GM19324 (cell line): ENCODE measurements at regions not wholly inside any gene's neighbourhood (a gene's known extent, or its start where the extent isn't known, plus 50 kb on each side); places are given as distances from the start of the nearest gene placed in this dataset.

Source experiments
- ATAC-seq: cut with Tn5 transposase; IDR thresholded peaks from one replicate; pipeline ENCODE4 v1.9.1; 2021; ENCODE audit warnings: mild to moderate bottlenecking, moderate library complexity; ENCODE audit not compliant: unreplicated experiment, low FRiP score

DNA sequence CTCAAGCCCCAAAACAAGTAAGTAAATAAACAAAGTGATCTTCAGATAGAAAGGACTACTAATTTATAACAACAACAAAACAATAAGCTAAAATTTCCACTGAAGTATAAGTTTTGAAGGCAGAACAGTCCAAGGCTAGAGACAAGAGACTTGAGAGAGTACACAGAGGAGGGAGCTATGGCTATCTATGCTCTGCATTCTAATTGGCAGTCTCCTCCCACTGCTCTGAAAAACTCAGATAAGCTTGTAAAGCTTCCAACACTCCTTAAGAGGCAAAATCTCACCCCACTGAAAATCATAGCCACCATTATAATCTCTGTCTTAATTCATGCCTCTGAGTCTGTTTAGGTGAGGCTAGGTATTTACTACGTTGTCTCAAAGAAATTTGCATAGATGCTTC, 714.6 kb upstream of the LRATD1 start:
- ATAC-seq = no peak

DNA sequence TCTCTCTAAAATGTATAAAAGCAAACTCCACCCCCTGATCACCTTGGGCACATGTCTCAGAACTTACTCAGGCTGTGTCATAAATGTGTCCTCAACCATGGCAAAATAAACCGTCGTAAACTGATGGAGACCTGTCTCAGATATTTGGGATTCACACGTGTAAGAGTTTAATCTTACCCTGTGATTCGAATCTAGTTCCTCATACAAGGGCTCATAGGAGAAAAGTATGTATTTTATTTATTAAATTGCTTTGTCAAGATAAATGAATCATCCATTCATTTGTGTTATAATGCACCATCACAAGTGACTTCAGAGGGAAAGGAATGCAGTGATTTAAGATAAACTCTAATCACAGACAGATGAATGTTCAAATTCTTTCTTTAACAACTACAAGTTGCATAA, 712.5 kb upstream of the LRATD1 start:
- ATAC-seq = no peak

DNA sequence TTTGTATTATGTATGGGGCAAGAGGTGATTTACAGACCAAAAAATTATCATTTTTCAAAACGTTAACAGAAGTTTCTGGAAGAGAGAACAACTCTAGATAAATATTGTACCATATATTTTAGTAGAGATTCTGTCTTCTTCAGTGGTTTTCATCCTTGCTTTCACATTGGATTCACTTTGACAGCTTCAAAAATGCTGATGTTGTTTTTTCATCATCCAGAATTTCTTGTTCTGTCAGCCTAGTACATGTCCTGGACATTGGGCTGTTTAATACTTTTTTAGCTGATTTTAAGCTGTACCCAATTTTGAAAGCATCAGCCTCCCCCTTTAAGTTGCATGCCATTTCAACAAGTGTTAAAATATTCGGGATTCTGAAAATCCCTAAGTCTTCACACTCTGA, 711.3 kb upstream of the LRATD1 start:
- ATAC-seq = no peak

DNA sequence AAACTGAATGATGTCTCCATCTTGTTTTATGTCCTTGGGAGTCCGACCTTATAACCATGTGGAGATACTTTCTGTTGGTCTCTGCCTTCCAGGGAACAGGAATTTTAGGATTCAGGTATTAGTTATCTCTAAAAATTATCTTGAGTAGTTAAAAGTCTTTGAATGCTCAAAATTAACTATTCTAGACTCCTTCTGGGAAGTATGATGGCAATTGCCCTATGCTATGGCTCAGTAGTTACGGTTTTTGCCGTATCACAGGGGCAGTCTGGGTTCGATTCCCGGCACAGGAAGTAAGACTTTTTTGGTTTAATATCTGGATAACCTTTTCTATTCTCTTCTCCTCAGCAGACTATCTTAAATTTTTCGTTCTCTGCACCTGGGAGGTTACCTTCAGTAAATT, 708.7 kb upstream of the LRATD1 start:
- ATAC-seq = no peak

DNA sequence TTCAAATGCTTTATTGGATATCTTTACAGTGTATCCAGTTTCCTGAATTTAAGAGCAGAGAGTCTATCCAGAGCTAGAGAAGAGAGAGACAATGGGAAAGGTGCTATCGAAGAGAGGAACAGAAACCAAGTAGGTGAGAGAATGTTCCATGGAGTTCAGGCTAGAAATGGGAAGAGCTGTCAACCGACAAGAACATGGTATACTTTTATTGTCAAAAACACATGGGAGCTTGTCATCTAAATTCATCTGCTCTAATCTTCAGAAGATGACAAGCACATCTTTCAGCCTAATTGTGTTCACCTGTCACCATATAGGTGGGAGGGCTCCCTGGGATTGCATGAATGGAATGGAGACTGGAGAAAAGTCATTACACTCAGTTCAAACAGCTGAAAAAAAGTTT, 690.4 kb upstream of the LRATD1 start:
- ATAC-seq = no peak

DNA sequence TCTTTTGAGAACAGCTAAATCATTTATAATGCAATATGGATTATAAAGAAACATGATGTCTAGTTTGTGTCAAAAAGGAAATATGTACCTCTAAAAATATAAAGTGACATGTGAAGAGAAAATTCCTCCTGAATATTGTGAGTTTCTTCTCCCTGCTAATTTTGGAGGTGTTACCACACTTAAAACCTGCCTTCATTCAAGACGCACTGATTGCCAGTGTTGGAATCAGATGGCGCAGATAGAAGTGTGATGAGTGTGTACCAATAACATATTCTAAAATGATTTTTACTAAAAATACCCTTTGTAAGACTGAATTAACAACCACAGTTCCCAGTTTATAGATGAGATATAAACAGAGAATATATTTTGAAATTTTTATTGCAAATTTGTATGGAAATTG, 681.8 kb upstream of the LRATD1 start:
- ATAC-seq = no peak

DNA sequence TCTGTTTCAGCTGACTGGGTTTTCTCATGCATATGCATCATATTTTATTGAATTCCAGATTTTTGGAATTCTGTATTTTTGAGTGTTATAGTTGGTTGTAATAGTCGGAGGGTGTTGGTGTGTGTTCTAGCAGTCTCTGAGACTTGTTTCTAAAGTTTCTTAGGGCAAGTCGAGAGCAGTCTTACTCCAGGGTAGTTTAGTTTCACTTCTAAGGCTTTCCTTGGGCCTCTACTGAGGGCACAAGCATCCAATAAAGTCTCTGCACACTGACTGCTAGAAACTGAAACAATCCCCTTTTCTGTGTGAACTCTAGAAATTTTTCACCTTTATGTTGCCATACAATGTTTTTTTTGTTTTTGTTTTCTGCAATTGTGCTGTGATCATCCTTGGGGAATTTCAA, 663.7 kb upstream of the LRATD1 start:
- no peak for ATAC-seq

DNA sequence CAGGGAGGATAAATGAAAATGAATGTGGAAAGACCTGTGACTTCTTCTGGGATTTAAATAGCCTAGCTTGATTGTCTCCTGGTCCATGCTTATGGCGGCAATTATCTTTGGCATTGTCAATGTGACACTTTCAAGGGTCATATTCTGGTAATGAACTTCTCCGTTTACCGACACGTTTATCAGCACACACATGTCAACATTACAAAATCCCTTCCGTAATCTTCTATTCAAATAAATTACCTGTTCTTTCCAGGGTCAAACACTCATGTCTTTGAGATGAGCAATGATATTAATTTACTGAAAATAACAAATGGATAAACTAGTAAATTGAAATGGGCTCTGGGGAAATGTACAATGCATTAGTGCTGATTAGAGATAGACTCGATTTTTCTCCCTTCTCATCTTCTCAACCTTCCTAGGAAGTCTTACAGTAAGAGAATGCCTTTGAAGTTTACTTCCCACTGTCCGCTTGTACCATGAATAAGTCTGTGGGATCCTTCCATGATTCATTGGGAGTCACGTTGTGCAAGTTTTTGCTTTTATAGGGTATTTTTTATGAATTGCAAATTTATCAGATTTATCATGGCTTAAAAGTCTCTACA, 646.3 kb upstream of the LRATD1 start:
- ATAC-seq = no peak

DNA sequence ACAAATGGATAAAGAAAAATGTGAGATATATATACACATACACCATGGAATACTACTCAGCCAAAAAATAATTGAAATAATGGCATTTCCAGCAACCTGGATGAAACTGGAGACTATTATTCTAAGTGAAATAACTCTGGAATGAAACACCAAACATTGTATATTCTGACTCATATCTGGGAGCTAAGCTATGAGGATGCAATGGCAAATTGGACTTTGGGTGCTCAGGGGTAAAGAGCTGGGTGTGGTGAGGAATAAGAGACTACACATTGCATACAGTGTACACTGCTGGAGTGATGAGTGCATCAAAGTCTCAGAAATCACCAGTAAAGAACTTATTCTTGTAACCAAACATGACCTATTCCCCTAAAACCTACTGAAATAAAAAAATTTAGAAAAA, 636.0 kb upstream of the LRATD1 start:
- ATAC-seq = no peak

DNA sequence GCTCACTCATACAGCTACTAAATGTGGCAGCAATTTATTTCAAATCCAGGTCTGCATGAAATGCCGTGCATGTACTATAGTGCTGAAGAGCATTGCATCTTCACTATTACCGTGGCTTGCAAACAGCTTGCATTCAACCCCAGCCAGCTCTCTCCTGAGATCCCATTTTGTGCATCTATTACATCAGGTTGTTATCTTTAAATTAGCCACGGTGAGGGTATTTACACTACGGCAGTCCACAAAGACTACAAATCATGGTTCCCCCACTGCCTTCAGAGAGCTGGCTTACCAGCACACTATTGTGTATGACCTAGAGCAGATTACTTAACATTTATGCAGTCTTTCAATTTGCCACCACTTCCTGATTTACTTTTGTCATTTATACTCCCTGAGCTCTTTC, 621.3 kb upstream of the LRATD1 start:
- no peak for ATAC-seq

DNA sequence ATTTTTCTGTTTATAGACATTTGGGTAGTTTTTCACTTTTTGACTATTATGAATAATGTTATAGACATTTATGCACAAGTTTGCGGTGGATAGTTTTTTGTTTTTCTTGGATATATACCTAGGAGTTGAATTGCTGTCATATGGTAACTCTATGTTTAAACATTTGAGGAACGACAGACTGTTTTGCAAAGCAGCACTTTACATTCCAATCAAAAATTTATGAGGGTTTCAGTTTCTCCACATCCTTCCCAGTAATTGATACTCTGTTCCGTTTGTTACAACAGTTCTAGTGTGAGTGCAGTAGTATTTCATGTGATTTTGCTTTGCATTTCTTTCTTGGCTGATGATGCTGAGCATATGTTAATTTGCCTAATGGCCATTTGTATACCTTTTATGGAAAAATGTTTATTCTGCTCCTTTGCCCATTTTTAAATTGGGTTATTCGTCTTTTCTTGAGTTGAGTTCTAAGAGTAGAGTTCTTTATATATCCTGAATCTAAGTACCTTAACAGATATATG, 617.3 kb upstream of the LRATD1 start:
- ATAC-seq = no peak

DNA sequence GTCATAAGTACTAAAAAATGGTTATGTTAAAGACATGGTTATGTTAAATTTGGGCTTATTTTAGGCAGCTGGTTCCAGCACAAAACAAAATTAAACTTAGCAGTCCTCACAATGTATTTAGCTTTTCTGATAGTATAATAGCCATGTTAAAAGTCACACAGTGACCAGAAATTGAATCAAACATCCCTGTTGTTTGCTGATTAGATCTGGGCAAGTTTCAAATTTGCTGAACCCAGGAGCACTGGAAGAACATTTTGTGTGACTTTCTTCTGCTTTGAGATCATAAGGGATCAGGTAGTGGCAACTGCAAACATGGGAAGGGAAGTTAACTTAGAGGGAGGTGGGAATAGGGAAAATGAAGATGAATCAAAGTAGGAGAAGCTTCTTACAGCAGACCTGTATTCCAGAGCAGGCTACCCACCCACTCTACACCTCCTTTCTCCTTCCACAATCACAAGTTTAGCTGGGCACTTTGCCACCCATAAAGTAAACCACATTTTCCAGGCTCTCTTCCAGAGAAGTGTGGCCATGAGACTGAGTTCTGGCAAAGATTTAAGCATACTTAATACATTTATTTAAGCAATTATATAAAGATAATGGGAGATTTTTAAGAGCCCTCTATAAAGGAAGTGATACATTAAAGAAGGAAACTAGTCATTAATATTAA, 616.1 kb upstream of the LRATD1 start:
- no peak for ATAC-seq

DNA sequence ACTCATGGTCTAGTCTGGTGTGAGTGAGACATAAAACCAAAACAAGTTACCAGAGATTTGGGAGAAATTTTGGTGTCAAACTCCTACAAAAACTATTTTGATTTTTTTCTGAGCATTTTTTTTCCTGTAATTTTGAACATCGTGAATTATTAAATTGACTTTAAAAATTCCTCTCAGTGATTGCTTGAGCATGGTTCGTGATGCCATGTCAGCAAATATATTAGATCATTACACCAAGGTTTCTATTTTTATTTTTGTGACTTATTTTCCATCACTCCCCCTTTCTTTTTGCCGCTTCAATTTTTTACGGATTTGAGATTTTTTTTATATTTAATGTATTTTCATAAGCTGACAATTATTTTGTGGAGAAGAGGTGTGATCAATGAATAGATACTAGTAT, 613.9 kb upstream of the LRATD1 start:
- ATAC-seq = no peak

DNA sequence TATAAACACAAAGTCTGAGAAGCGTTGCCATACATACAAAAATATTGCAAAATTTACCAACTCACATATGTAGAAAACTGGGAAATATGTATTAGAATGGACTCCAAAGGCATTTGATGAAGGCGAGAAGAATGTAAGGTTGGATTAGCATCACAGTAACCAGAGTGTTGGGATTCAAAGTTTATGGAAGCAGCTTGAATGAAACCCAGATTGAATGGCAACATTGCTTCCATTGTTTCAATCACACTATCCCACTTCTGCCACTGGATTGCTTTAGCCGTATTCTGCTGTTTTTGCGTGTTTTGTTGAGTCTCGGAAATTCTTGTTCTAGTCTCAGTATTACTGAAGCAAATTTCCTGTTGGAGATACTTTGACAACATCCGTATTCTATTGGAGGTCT, 609.0 kb upstream of the LRATD1 start:
- no peak for ATAC-seq

DNA sequence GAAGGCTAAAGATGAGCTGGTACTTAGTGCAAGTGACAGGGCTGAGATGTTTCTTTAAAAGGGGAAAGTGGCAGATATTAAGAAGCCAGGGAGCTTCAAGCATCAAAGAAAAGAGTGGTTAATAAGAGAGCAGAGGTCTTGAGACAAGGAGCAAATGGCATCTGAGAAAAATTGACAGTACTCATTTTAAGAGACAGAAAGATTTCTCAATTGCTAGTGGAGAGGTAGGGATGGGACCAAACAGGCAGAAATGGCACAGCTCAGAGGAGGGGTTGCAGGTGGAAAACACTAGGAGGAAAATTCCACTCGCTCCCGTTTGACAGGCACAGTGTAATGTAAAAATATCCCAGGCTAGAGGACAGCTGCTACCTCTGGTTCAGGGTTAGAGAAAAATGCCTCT, 593.4 kb upstream of the LRATD1 start:
- no peak for ATAC-seq

DNA sequence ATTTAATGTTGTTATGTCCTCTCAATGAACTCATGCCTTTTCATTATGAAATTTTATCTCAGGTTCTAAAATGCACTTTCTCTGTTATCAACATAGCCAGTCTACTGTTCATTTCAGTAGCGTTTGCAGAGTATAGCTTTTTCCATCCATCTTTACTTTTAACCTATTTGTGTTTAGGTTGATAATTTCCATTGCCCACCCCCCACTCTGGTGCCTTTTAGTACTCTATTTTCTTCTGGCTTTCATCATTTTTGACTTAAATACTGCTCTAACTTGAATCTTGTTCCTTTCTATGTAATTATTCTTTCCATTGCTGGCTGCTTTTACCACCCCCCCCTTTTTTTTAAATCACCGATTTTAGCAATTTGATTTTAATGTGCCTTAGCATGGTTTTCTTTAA, 585.0 kb upstream of the LRATD1 start:
- no peak for ATAC-seq

DNA sequence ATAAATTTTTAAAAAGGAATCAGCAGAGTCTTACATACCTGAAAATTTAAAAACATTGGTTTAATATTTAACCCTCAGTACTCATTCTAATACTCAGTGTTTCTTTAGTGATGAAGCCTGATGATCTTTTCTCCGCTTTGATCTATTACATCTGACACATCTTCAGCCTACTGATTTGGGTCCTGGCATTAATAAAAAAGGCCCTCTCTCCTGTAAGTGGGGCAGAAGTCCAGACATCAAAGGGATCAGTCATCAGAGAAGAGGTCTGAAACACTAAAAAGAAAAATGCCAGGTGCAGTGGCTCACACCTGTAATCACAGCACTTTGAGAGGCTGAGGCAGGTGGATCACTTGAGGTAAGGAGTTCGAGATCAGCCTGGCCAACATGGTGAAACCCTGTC, 581.1 kb upstream of the LRATD1 start:
- ATAC-seq = no peak

DNA sequence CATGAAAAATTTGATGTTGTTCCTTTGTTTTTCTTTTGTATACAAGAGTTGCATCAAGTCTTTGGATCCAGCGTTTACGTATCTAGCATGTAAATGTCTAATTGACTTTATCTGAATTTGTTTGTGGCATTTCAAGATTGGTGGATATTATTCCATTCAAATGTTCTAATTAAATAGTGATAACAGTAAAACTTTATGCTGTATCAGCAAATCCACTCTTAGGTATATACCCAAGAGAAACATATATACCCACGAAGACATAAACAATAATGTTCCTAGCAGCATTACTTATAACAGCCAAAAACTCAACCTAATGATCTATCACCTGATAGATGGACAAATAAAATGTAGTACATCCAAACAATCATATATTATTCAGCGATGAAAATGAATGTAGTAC, 579.4 kb upstream of the LRATD1 start:
- ATAC-seq = no peak

DNA sequence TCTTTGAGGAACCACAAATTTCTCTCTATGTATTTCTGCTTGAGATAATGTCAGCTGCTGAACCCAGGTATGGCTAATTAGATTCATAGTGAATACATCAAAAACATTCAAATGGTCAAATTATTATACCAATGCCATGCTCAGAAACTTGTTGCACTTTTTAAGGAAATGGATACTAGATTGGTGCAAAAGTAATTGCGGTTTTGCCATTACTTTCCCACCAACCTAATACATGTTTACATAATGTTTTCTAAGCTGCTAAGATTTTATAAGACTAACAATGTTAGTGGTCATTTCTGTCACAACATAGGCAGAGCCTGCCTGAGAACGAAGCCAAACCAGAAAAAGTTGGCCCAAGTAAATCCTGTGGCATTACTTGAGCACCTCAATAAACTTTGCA, 568.2 kb upstream of the LRATD1 start:
- ATAC-seq = no peak

DNA sequence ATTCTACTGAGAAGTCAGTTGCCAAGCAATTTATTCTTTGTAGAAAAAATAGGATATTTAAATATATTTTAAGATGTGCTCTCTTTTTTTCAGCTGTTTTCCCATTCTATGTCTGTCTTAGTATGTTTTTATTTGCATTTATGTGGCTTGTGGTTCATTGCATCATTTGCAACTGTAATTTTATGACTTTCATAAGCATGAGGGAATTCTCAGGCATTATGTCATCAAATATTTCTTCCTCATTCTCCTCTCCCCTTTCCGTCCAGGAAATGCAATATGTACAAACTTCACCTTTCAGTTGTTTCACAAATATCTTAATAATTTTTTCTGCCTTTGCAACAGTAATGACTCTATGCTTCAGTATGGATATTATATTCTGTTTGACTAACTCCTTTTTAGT, 560.2 kb upstream of the LRATD1 start:
- no peak for ATAC-seq

DNA sequence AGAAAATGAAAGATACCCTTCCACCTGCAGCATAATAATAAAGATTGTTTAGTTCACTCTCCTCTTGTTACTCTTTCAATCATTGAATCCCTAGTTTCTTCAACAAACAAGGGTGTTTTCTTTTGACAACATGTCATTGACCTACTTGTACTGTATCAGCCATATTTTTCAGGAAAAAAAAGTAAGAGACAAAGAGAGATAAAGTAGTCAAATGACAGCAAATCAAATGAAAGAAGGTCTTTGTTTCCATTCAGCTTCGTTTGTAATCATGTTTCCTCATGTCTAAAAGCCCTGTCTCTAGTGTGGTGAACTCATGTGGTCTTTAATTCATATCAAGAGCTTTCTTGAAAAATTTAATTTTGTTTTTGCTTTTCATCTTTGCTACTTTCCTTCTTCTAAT, 557.8 kb upstream of the LRATD1 start:
- no peak for ATAC-seq

DNA sequence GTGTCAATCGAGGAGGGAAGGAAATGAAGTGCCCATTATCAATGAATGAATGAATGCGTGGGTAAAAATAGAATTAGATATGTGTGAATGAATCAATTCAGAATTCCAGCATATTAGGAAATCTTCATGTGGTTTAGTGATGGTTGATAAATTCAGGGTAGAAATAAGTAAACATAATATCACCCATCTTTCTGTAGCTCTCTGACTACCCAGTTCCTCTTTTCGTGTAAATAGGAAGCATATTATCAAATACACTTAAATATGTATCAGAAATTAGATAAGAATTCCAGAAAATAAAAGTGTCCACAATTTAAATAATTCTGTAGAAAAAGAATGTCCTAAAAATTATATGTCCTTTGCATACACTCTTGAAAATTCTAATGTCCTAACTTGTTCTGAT, 552.9 kb upstream of the LRATD1 start:
- ATAC-seq = no peak

DNA sequence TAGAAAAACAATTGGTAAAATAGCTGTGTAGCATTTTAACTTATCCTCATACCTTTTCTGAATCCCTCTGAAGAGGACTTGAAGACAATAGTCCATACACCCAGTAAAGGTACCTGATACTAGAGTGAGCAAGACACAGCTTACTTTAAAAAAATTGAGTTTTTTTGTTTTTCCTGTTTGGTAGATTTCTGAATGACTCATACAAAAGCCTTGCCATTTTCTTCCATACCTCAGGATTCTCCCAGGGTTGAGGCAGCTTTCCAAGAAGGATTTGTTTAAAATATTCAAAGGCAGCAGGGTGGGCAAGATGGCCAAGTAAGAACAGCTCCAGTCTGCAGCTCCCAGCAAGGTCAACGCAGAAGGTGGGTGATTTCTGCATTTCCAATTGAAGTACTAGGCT, 551.0 kb upstream of the LRATD1 start:
- ATAC-seq = no peak
